GM19372 (cell line): ENCODE measurements at regions not wholly inside any gene's neighbourhood (a gene's known extent, or its start where the extent isn't known, plus 50 kb on each side); places are given as distances from the start of the nearest gene placed in this dataset.

Experiments used
- ATAC-seq: cut with Tn5 transposase; IDR thresholded peaks from one replicate; pipeline ENCODE4 v1.9.1; 2021; ENCODE audit warnings: mild to moderate bottlenecking, low read depth, moderate library complexity; ENCODE audit not compliant: unreplicated experiment

GRCh38 chr5:110063640-110064602, 374.2 kb downstream of the MAN2A1 start:
- ATAC-seq = no peak

GRCh38 chr5:110064603-110065268, 375.0 kb downstream of the MAN2A1 start:
- no peak for ATAC-seq

DNA sequence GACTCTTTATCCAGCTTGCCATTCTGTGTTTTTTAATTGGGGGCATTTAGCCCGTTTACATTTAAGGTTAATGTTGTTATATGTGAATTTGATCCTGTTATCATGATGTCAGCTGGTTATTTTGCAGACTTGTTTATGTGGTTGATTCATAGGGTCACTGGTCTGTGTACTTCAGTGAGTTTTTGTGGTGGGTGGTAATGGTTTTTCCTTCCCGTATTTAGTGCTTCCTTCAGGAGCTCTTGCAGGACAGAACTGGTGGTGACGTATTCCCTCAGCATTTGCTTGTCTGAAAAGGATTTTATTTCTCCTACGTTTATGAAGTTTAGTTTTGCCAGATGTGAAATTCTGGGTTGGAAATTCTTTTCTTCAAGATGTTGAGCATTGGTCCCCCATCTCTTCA, 381.1 kb downstream of the MAN2A1 start:
- no peak for ATAC-seq

DNA sequence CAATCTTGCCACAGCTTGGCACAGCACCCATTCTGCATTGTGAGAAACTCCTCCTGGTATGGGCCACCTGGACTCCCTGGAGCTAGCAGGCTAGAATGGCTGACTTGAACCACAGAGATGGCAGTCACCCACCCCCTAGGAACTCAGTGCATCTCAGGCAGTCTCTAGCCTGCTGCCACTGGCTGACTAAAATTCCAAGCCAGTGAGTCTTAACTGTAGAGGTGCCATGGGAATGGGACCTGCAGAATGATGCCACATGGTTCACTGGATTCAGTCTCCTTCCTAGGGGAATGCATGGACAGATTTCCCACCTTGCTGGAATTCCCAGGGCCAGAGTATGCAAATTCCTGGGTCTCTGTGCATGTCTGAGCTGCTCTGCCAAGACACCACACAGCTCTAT, 382.9 kb downstream of the MAN2A1 start:
- ATAC-seq = no peak

GRCh38 chr5:110073534-110073933, 383.8 kb downstream of the MAN2A1 start:
- no peak for ATAC-seq

DNA sequence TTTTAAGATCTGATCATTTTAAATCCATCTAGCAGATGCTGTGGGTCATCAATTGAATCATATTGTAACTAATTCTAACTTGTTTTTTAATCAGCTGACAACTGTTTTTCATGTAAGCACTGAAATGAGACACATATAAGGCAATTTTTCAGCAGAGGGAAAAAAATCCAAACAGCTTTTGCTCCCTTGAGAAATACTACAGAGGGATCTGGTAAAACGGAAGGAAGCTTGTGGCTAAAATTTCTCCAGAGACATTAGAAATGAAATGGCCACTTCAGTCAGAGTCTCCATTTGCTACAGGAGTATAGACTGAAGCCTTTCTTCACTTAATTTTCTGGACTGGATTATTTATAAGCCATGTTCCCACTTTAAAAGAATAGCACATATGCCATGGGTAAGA, 385.9 kb downstream of the MAN2A1 start:
- ATAC-seq = no peak

GRCh38 chr5:110077147-110077546, 387.4 kb downstream of the MAN2A1 start:
- ATAC-seq = no peak

DNA sequence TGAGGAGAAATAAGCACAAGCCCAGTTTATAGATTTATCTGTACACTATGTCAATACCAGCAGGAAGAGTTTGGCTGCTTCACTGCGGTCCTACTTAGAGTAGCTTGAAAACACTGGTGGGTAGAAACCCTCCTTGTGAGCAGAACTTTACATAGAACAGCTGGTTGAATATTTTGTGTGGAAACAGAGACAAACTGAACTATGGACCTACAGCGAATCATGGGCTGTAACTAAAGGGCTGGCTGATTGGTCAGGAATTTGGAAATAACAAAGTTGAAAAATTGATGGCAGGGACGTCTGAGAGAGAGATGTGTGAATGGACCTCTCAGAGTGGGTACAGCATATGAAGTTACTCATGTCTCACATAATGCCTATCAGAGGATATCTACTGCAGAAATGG, 392.5 kb downstream of the MAN2A1 start:
- ATAC-seq = no peak

- ATAC-seq = no peak
These were observed 393.1 kb downstream of the MAN2A1 start for GRCh38 chr5:110082863-110083262.

GRCh38 chr5:110085826-110086225, 396.1 kb downstream of the MAN2A1 start:
- ATAC-seq = no peak

- ATAC-seq = no peak
These were observed 397.1 kb downstream of the MAN2A1 start for GRCh38 chr5:110086658-110087388.

GRCh38 chr5:110087829-110088228, 398.1 kb downstream of the MAN2A1 start:
- no peak for ATAC-seq

- no peak for ATAC-seq
These were observed 399.1 kb downstream of the MAN2A1 start for GRCh38 chr5:110088676-110089436.

DNA sequence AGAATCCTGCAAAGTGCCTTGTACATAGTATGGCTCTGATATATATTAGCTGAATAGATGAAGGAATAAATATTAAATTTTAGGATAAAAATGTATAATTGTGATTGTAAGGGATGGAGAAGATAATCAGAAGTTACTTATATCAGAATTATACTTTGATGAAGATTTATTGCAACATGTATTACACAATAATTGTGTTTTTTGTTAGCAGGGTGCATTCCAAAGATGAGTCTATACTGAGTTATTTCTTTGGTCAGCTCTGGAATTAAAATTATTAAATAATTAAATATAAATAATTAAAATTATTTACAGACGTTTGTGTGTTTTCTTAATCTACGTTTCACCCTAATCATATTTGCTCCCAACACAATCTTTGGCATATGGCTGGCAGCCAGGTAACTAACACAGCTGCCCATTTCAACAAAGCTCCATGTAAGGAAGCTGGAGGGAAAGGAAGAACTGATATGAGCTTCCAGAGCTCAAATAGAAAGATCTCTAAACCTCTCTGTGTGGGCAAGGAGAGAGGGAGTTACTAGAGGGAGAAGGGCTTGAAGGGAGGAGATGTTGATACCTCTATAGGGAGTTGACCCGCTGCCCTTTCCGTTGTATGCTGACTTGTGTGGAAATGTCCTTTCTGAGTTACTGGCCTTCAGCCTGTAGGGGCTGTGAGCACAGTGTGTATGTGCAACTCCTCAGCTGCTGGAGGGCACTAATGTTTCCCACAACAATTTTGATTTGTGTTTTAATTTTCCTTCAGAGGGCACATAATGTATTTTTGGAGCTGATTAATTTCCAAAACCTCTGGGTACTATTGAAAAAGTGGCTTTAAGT, 403.4 kb downstream of the MAN2A1 start:
- no peak for ATAC-seq

DNA sequence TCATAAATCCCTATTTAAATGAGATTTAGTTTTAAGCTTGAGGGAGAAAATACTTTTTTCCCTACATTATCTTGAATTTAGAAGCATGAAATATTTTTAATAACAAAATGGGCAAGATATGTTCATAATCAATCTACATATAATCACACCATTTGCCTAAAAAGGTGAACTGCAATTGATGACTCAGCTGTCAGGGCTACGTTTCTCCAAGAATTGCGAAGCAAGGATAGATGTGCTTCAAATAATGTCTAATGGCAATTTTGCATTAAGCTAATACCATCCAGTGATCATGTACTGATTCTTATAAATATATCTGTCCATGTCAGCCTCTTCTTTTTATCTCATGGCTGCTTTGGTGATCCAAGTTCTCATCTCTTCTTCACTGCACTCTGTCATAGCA, 404.4 kb downstream of the MAN2A1 start:
- ATAC-seq = no peak

GRCh38 chr5:110094548-110094947, 404.8 kb downstream of the MAN2A1 start:
- no peak for ATAC-seq

GRCh38 chr5:110096419-110096818, 406.7 kb downstream of the MAN2A1 start:
- ATAC-seq = no peak

- no peak for ATAC-seq
These were observed 409.8 kb downstream of the MAN2A1 start for GRCh38 chr5:110099572-110099971.

- ATAC-seq = no peak
These were observed 413.4 kb downstream of the MAN2A1 start for GRCh38 chr5:110103081-110103480.
